GM23248 (cell line): ENCODE measurements at regions not wholly inside any gene's neighbourhood (a gene's known extent, or its start where the extent isn't known, plus 50 kb on each side); places are given as distances from the start of the nearest gene placed in this dataset.
"Not testable (repeated sequence)": the region's sequence is repeated elsewhere in the genome, so short reads cannot be mapped to it uniquely, and the experiment has no call there.

Experiments used
- EZH2 ChIP-seq: fragments of 200-600 bp; sonication (generic); IDR thresholded peaks from 2 replicates; pipeline ENCODE4 v1.6.1; 2018; ENCODE audit warnings: antibody characterized with exemption, mild to moderate bottlenecking; ENCODE audit not compliant: insufficient read depth, poor library complexity, severe bottlenecking
- EZH2phosphoT487 ChIP-seq: fragments of 200-600 bp; sonication (generic); IDR thresholded peaks from 2 replicates; pipeline ENCODE4 v1.6.1; 2018; ENCODE audit warnings: antibody characterized with exemption, moderate library complexity, mild to moderate bottlenecking, low read depth; ENCODE audit not compliant: insufficient read depth

GRCh38 chr1:30524025-30524555 lies 199.3 kb downstream of the MATN1 start:
- not testable (repeated sequence) for TF ChIP-seq EZH2, EZH2phosphoT487
